IMR-90 (cell line): ENCODE measurements at regions not wholly inside any gene's neighbourhood (a gene's known extent, or its start where the extent isn't known, plus 50 kb on each side); places are given as distances from the start of the nearest gene placed in this dataset.

Experiments
- ATAC-seq: fragments of 200-7000 bp; cut with Tn5 transposase; 2 replicates; pipeline ENCODE4 v1.9.1; 2020; ENCODE audit warnings: low read depth, mild to moderate bottlenecking, moderate library complexity
- BruUV-seq: library from RNA; stranded (reverse); fragments of 400-500 nt; replicated peaks from 2 replicates; lab custom pipeline; 2021; lab: Mats Ljungman, UMichigan
- CTCF ChIA-PET: fragments of 300-600 bp; formaldehyde crosslinking; extraction: SDS; loops from one replicate; lab custom pipeline; 2021; ENCODE audit warnings: antibody characterized with exemption; lab: Yijun Ruan, JAX
- POLR2A ChIA-PET: fragments of 300-600 bp; sonication (Branson Sonifier 250); formaldehyde crosslinking; loops from one replicate; lab custom pipeline; 2022; ENCODE audit warnings: antibody characterized with exemption; ENCODE audit not compliant: unreplicated experiment; lab: Charles Lee
- DNase-seq: peaks from one replicate; pipeline ENCODE4 v3.0.0; 2013
- H2AFZ ChIP-seq: replicated peaks from 2 replicates; pipeline ENCODE3; 2013; ENCODE audit warnings: low read length, mild to moderate bottlenecking; ENCODE audit not compliant: poor library complexity
- H2AK5ac ChIP-seq: 2 replicates; pipeline ENCODE4 v1.6.1; 2013; ENCODE audit warnings: low read depth, low read length, inconsistent platforms
- H2AK9ac ChIP-seq: replicated peaks from 2 replicates; pipeline ENCODE3; 2013; ENCODE audit warnings: mild to moderate bottlenecking, low read depth, low read length, moderate library complexity; ENCODE audit not compliant: poor library complexity
- H2BK120ac ChIP-seq: 2 replicates; pipeline ENCODE4 v1.6.1; 2013; ENCODE audit warnings: low read depth, low read length, inconsistent platforms
- H2BK15ac ChIP-seq: 3 replicates; pipeline ENCODE4 v1.6.1; 2013; ENCODE audit warnings: low read depth, low read length, inconsistent platforms
- H2BK20ac ChIP-seq: 2 replicates; pipeline ENCODE4 v1.6.1; 2013; ENCODE audit warnings: low read depth, mild to moderate bottlenecking, inconsistent platforms, low read length, moderate library complexity
- H2BK5ac ChIP-seq: 2 replicates; pipeline ENCODE4 v1.6.1; 2013; ENCODE audit warnings: mild to moderate bottlenecking, low read depth, low read length, inconsistent platforms; ENCODE audit not compliant: poor library complexity, severe bottlenecking
- H3K14ac ChIP-seq: replicated peaks from 2 replicates; pipeline ENCODE4 v1.6.1; 2013; ENCODE audit warnings: low read depth, low read length, inconsistent platforms
- H3K18ac ChIP-seq: 2 replicates; pipeline ENCODE4 v1.6.1; 2013; ENCODE audit warnings: low read depth, low read length, control low read depth
- H3K23ac ChIP-seq: 2 replicates; pipeline ENCODE4 v1.6.1; 2013; ENCODE audit warnings: low read depth, low read length, inconsistent platforms
- H3K27ac ChIP-seq: 2 replicates; pipeline ENCODE4 v1.5.1; 2013; ENCODE audit warnings: mild to moderate bottlenecking, control low read depth, low read length; ENCODE audit not compliant: insufficient read depth
- H3K27me3 ChIP-seq: 2 replicates; pipeline ENCODE4 v1.6.1; 2013; ENCODE audit warnings: low read length; ENCODE audit not compliant: control insufficient read depth, insufficient read depth
- H3K36me3 ChIP-seq: 2 replicates; pipeline ENCODE4 v1.6.1; 2013; ENCODE audit warnings: low read length, mixed read lengths; ENCODE audit not compliant: control insufficient read depth, insufficient read depth
- H3K4ac ChIP-seq: 2 replicates; pipeline ENCODE4 v1.6.1; 2013; ENCODE audit warnings: low read depth, low read length, inconsistent platforms
- H3K4me1 ChIP-seq: 2 replicates; pipeline ENCODE4 v1.6.1; 2013; ENCODE audit warnings: low read length, mixed read lengths; ENCODE audit not compliant: control insufficient read depth, insufficient read depth
- H3K4me2 ChIP-seq: 2 replicates; pipeline ENCODE4 v1.6.1; 2013; ENCODE audit warnings: low read depth, mild to moderate bottlenecking, control low read depth, low read length, moderate library complexity
- H3K4me3 ChIP-seq: 2 replicates; pipeline ENCODE4 v1.5.1; 2013; ENCODE audit warnings: low read depth, mild to moderate bottlenecking, control low read depth, low read length, moderate library complexity; ENCODE audit not compliant: insufficient read depth
- H3K56ac ChIP-seq: 2 replicates; pipeline ENCODE4 v1.6.1; 2013; ENCODE audit warnings: low read length, inconsistent platforms; ENCODE audit not compliant: insufficient read depth; ENCODE audit errors: extremely low read depth
- H3K79me1 ChIP-seq, 2 experiments: 2 replicates each; pipeline ENCODE4 v1.6.1; 2013; ENCODE audit warnings: low read length in 2 of 2, inconsistent platforms in 1 of 2, low read depth in 1 of 2
- H3K9ac ChIP-seq: 2 replicates; pipeline ENCODE4 v1.6.1; 2013; ENCODE audit warnings: low read depth, low read length, control low read depth
- H3K9me1 ChIP-seq: 2 replicates; pipeline ENCODE4 v1.6.1; 2013; ENCODE audit warnings: low read length, inconsistent platforms; ENCODE audit not compliant: insufficient read depth
- H3K9me3 ChIP-seq: 2 replicates; pipeline ENCODE4 v1.6.1; 2013; ENCODE audit warnings: low read length; ENCODE audit not compliant: control insufficient read depth, insufficient read depth
- H4K20me1 ChIP-seq: 2 replicates; pipeline ENCODE4 v1.6.1; 2013; ENCODE audit warnings: low read length, inconsistent platforms; ENCODE audit not compliant: insufficient read depth
- H4K5ac ChIP-seq: 2 replicates; pipeline ENCODE4 v1.6.1; 2013; ENCODE audit warnings: mild to moderate bottlenecking, low read depth, low read length, control low read depth
- H4K8ac ChIP-seq, 2 experiments: 2 replicates each; pipeline ENCODE4 v1.6.1; 2013; ENCODE audit warnings: low read depth in 2 of 2, low read length in 2 of 2, control low read depth in 1 of 2, inconsistent platforms in 1 of 2
- H4K91ac ChIP-seq: 2 replicates; pipeline ENCODE4 v1.6.1; 2013; ENCODE audit warnings: low read depth, low read length, inconsistent platforms; ENCODE audit not compliant: insufficient read depth
- RFX5 ChIP-seq: IDR thresholded peaks from 2 replicates; pipeline ENCODE4 v1.8.0; 2012; ENCODE audit warnings: low read depth, mild to moderate bottlenecking, low read length, moderate library complexity
- dilution Hi-C: fragments of 300-500 bp; cut with HindIII; formaldehyde crosslinking; loops from one replicate; pipeline ENCODE4 v1.14.3; 2018; ENCODE audit warnings: low sequenced_read_pairs; ENCODE audit not compliant: unreplicated experiment
- in situ Hi-C: fragments of 300-500 bp; cut with MboI; formaldehyde crosslinking; loops from 3 replicates; pipeline ENCODE4 v1.14.3; 2019; ENCODE audit warnings: low sequenced_read_pairs, inconsistent platforms, mixed read lengths
- intact Hi-C: fragments of 100-400 bp; cut with micrococcal nuclease; formaldehyde crosslinking; loops from 2 replicates; pipeline ENCODE4 v1.10.0; 2022
- TF ChIP-seq, protein P1 (sequence below): conservative IDR thresholded peaks from 2 replicates; pipeline ENCODE4 v1.5.1; 2012; ENCODE audit warnings: mild to moderate bottlenecking, low read depth, low read length, improper control_type of control experiment

DNA sequence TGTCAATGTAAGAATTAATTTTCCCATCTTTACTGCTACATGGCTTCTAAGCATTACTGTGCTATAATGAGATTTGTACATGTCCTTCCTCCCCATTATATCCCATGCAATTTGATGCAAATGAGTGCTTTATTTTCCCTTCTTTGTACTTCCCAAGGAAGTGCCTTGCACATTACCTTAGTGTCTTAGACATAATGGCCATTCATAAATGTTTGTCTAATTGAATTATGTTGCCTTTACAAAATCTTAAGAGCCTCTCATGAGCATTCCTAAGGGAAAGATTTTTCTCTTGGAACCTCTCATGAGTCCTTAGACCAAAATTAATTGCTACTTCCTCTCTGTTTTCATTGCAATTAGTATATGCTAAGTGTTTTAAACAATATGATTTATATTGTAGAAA is 741.7 kb downstream of the RERGL start:
- Histone ChIP-seq H3K9me1 (no peaks in the 10 kb centered on the region), H3K36me3 (no peaks in the 10 kb centered on the region), H3K27ac (no peak overlapping the region), H3K4me3 (no peak overlapping the region), H4K91ac (no peak overlapping the region), H2BK15ac (no peak overlapping the region), H3K4me2 (no peak overlapping the region), H3K23ac (no peak overlapping the region), H2BK20ac (no peak overlapping the region), H3K18ac (no peak overlapping the region), H3K14ac (no peak overlapping the region), H2AK9ac (no peak overlapping the region), H3K27me3 (no peaks in the 10 kb centered on the region), H4K5ac (no peak overlapping the region), H4K20me1 (no peaks in the 10 kb centered on the region), H3K4me1 (no peaks in the 10 kb centered on the region), H2BK120ac (no peak overlapping the region), H3K9ac (no peak overlapping the region), H2AFZ (no peak overlapping the region), H2AK5ac (no peak overlapping the region), H3K79me1 (no peaks in the 10 kb centered on the region), H2BK5ac (no peak overlapping the region), H4K8ac (no peak overlapping the region), H3K9me3 (peaks cover 2% of the 10 kb centered on the region; the same call in 1 of the 2 replicates), H3K4ac (no peak overlapping the region), H3K56ac (no peak overlapping the region)
- DNase-seq, result no peak
- BruUV-seq, result no TSS peak
- ATAC-seq, result no peak
- TF ChIP-seq, protein P1, sequence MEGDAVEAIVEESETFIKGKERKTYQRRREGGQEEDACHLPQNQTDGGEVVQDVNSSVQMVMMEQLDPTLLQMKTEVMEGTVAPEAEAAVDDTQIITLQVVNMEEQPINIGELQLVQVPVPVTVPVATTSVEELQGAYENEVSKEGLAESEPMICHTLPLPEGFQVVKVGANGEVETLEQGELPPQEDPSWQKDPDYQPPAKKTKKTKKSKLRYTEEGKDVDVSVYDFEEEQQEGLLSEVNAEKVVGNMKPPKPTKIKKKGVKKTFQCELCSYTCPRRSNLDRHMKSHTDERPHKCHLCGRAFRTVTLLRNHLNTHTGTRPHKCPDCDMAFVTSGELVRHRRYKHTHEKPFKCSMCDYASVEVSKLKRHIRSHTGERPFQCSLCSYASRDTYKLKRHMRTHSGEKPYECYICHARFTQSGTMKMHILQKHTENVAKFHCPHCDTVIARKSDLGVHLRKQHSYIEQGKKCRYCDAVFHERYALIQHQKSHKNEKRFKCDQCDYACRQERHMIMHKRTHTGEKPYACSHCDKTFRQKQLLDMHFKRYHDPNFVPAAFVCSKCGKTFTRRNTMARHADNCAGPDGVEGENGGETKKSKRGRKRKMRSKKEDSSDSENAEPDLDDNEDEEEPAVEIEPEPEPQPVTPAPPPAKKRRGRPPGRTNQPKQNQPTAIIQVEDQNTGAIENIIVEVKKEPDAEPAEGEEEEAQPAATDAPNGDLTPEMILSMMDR, result no peak
- no peak for TF ChIP-seq RFX5
- intact Hi-C loops, result no loop called here
- dilution Hi-C loops, result no loop called here
- in situ Hi-C loops, result no loop called here
- CTCF ChIA-PET, result no interaction called here
- POLR2A ChIA-PET, result no interaction called here
